ENCODE measurements at regions not wholly inside any gene's neighbourhood (a gene's known extent, or its start where the extent isn't known, plus 50 kb on each side); places are given as distances from the start of the nearest gene placed in this dataset.

DNA sequence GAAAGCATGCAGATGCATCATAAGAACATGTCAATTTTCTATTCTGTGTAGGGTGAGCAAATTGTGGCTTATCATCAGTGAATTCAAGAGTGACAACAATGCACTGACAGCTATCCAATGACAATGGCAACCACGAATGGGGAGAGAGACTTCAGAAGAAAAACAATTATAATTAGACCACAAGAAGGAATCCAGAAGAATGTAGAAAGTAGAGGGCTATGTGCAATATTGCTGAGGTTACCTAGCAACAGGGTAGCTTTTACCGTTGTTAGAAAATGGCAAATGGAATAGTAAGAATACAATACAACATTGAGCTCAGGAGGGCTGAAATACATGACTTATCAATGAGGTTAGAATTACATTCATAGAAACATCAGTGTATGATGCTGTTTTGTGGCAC lies 71.1 kb upstream of the SESTD1 start:
- FAIRE-seq (no peak), DNase-seq (ENCODE audit: extremely low read depth in 1 of 4, low spot score in 3 of 4) (no peak), ATAC-seq (no peak)
- Histone ChIP-seq H3K9me1 (ENCODE audit: control insufficient read depth, insufficient read depth, low read length) (no peaks in the 10 kb centered on the region), H3K27me3 (ENCODE audit: control insufficient read depth in 2 of 2, insufficient read depth in 2 of 2, low read length in 2 of 2) (no peaks in the 10 kb centered on the region), H3K4me3 (no peak overlapping the region), H3K9me3 (replicated peaks; ENCODE audit: control insufficient read depth, insufficient read depth, low read depth, low read length) (no peaks in the 10 kb centered on the region), H3K9ac (ENCODE audit: insufficient read depth in 1 of 2, low read depth in 2 of 2, low read length in 2 of 2) (no peak overlapping the region), H3K4me1 (replicated peaks in 1 of 2; ENCODE audit: control insufficient read depth in 2 of 2, insufficient read depth in 2 of 2, low read length in 2 of 2) (no peaks in the 10 kb centered on the region), H3K4me2 (ENCODE audit: insufficient read depth, low read length) (no peak overlapping the region), H4K20me1 (replicated peaks; ENCODE audit: control insufficient read depth, insufficient read depth, low read length) (no peaks in the 10 kb centered on the region), H3K36me3 (ENCODE audit: control insufficient read depth, insufficient read depth, low read length) (no peaks in the 10 kb centered on the region), H2AFZ (ENCODE audit: low read depth, low read length) (no peak overlapping the region), H3K27ac (ENCODE audit: extremely low read depth, low read depth, low read length) (no peak overlapping the region), H3K79me2 (ENCODE audit: control insufficient read depth, insufficient read depth, low read length) (no peaks in the 10 kb centered on the region)
- in situ Hi-C loops (cut with MboI) (no loop called here), intact Hi-C loops (cut with micrococcal nuclease) (no loop called here)
- ChIA-PET POLR2A (no interaction called here), CTCF (ENCODE audit: low intra/inter-chr PET ratio) (no interaction called here)
- BruUV-seq (replicated peaks): no TSS peak
- TF ChIP-seq CTBP1 (IDR thresholded peaks at IDR 0.05; ENCODE audit: borderline replicate concordance) (no peak), POLR2AphosphoS2 (IDR thresholded peaks at IDR 0.05; ENCODE audit: low read length) (no peak), CREB3 (tag; conservative IDR thresholded peaks at IDR 0.05; ENCODE audit: low read depth) (no peak)
- TF ChIP-seq, protein P1, sequence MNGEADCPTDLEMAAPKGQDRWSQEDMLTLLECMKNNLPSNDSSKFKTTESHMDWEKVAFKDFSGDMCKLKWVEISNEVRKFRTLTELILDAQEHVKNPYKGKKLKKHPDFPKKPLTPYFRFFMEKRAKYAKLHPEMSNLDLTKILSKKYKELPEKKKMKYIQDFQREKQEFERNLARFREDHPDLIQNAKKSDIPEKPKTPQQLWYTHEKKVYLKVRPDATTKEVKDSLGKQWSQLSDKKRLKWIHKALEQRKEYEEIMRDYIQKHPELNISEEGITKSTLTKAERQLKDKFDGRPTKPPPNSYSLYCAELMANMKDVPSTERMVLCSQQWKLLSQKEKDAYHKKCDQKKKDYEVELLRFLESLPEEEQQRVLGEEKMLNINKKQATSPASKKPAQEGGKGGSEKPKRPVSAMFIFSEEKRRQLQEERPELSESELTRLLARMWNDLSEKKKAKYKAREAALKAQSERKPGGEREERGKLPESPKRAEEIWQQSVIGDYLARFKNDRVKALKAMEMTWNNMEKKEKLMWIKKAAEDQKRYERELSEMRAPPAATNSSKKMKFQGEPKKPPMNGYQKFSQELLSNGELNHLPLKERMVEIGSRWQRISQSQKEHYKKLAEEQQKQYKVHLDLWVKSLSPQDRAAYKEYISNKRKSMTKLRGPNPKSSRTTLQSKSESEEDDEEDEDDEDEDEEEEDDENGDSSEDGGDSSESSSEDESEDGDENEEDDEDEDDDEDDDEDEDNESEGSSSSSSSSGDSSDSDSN (IDR thresholded peaks at IDR 0.05; ENCODE audit: borderline replicate concordance in 1 of 2, low read depth in 2 of 2, low read length in 2 of 2): no peak
- WGBS (ENCODE audit: insufficient coverage, low coverage, missing lambda C conversion rate): 0% methylated on average over 2 of the region's 2 CpGs

Measured in K562 (cell line).